GM21423 (cell line): ENCODE measurements at regions not wholly inside any gene's neighbourhood (a gene's known extent, or its start where the extent isn't known, plus 50 kb on each side); places are given as distances from the start of the nearest gene placed in this dataset.
"Not testable (repeated sequence)": the region's sequence is repeated elsewhere in the genome, so short reads cannot be mapped to it uniquely, and the experiment has no call there.

Source experiments
- ATAC-seq: cut with Tn5 transposase; IDR thresholded peaks from one replicate; pipeline ENCODE4 v1.9.1; 2021; ENCODE audit warnings: mild to moderate bottlenecking, moderate library complexity; ENCODE audit not compliant: unreplicated experiment

DNA sequence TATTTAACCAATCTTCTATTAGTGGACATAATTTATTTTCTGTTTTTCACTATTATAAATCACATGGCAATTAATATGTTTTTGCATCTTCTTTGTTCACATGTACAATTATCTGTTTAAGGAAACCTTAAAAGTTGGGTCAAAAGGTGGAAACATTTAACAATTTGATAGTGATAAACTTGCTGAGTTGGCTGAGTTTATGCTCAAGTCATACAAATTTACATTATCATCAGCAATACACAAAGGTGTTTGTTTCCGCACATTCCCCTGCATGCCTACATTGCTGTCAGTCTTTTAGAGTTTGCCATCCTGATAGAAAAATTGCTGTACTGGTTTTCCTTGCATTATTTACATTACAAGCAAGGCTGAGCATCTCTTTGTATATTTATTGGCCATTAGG is 139.5 kb downstream of the KCNRG start:
- ATAC-seq: no peak

DNA sequence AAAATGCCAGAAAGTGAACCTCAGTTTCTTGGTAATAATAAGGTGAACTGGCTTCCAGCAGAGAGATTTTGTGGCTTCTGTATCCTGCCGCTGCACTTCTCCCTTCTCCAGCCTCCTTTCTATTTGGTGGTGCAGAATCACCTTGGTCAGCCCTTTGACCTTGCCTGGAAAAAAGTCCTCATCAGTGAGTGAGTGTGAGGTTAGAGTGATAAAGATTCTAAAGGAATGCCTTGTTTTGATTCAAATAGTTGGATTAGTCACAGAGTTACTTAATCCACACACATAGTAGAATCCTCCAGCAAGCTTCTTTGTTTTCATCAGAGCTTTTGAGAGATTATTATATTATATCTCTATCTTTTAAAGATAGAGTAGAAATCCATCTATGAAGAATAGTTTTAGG is 140.9 kb downstream of the KCNRG start:
- ATAC-seq: no peak

DNA sequence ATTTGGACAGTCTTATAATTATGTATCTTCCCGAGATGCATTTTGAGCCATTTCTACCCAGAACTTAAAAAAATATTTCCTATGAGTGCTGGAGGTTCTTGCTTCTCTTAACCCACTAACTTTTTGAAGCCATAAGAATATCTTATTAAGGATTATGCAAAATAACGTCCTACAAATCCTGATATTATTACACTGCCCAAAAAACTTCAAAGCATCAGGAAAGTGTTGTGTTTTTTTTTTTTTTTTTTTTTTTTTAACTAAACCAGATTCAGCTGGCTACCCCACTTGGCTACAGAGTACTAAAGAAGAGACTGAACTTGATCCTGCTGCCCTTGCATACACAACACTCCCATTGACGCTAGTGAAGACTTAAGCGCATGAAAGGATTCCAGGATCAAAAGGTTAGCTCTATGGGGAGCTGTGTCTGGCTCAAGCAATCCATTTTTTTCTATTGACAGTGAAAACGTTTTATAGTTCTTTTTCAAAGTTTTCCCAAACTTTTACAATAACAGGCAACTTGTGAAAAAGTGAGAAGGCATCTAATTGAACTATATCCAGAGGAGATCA is 141.4 kb downstream of the KCNRG start:
- ATAC-seq: no peak

DNA sequence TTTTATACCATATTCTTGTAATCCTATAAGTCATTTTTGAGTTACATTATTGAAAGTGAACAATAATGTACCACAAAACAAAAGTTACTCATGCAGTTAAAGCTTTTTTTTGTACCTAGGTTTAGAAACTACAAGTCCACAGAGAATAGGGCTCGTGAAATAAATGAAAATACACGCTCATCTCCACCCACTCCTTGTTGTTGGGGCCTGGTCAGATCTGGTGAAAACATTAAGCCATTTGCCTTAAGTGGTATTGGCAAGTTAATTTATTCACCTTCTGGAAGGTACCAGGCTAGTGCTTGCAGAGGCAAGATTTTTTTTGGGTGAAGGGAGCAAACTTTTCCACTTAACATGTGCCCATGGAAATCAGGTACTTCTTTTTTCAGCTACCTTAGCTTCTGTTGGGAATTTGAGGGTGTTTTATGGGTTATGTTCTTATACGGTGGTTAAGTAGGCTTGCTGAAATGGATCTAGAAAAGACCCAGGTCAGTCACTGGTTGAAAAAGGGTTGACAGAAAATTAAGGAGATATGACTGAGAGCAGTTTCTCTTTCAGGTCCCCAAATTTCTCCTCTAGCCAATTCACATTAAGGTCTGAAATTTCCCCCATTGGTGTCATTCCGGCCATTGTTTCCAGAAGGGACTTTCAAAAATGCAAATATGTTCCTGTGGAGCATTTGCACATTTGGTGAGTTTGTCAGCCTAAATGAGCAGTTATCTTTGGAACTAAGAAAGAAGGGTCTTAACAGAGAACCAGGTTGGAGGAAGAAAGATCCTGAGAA is 143.3 kb downstream of the KCNRG start:
- ATAC-seq: no peak

DNA sequence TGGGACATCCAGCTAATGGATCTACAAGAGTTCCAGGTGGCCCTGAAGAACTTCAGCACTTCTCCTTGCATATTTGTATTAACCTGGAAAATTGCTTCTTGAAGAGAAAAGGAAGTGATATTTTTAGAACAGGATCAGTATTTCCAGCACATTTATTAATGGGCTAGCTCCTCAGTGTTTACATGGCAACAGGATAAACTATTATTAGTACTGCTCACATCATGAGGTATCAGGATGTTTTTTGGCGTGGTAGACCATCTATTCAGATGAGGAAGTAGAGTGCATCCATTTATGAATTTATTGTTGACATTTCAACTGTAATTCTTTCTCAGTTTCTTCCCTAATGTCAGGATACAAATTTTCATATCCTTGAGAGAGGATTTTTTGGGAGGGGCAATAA is 144.4 kb downstream of the KCNRG start:
- ATAC-seq: no peak

DNA sequence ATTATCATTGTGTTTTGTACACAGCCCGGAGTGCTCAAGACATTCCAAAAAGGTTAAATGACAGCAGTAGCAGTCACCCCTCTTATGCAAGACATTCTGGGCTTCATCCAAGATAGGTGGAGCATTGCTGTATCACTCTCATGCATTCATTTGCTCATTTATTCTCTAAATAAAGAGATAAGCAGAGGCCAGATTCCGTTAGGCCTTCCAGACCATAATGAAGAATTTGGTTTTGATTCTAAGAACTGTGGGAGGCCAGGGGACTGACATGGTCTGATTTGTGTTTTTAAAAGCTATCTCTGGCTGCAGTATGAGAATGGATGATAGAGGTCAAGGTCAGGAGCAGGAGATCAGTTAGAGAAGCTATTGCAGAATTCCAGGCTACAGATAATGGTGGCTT is 145.8 kb downstream of the KCNRG start:
- no peak for ATAC-seq

DNA sequence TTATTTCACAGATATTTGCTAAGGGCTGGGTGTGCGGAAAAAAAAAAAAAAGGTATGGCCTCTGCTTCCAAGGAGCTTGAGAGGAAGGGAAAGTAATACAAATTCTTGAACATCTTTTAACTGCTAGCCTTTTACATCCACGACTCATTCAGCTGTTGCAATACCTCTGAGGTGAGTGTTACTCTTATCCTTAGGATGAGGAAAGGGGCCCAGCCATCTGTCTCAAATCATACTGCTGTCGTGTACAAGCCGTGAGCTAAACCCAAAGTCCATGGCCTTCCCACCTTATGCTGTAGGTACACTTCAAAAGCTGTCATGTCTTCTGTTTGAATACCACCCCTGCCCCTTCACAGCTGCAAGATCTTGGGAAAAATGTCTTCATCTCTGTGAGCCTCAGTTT is 146.8 kb downstream of the KCNRG start:
- no peak for ATAC-seq

DNA sequence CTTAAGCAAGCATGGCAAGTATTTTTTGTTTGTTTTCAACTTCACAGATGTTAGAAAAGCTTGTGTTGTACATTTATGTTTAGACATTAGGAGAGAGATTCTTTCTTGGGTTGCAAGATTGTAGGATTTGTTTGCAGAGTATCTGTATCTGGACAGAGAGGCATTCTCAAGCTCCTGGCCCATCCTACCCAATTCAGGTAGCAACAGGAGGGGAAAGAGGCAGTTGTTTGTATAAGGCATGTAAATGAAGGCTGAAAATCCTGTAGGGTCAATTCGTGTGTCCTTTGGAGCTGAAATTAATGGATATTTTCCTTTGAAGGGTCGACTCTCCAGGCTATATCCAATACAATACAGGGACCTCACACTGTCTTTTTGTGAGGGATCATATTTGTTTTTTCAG is 147.3 kb downstream of the KCNRG start:
- ATAC-seq: no peak

DNA sequence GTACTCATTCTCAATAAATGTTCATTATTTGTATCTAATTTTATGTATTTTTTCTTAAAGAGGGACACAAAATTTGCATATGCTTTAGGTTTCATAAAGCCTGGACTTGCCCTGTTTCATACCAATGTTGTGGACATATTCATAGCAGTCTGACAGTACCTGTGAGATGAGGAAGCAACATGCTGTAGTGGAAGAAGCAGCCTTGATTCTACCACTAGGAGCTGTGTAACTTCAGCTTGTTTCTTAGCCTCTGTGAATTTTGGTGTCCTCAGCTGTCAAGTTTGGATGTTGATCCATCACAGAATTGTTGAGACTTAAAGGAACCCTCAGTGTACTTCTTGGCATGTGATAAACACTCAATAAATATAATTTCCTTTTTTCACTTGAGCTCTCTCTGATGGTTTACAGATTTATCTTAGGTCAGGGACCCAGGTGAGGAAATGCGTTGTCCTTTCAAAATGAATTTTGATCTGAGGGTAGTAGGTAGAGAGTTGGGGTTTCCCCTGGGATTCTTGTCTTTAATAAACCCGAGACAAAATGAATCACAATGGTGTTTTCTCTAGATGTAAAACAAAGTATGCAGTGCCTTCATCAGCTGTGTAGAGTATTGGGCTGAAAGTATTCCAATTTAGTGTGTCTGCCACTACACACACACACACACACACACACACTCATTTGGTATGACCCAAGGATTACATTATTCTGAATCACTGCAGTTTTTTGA is 152.1 kb downstream of the KCNRG start:
- no peak for ATAC-seq

DNA sequence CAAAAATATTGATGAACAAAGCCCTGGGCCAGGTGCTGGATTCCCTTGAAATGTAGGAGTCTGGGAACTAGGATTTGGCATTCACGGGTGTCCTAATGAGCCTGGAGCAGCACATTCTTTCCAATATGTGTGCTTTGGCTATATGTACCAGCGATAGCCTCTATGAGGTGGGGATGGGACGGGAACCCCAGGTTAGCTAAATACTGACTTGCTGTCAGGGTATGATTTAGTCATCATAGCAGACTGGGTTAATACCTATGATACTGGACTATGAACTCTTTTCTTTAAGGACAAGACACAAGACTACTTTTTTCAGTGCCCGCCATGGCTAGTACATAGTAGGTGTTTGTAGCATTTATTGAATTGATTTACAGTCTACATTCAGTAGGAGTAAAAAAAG is 152.7 kb downstream of the KCNRG start:
- no peak for ATAC-seq

DNA sequence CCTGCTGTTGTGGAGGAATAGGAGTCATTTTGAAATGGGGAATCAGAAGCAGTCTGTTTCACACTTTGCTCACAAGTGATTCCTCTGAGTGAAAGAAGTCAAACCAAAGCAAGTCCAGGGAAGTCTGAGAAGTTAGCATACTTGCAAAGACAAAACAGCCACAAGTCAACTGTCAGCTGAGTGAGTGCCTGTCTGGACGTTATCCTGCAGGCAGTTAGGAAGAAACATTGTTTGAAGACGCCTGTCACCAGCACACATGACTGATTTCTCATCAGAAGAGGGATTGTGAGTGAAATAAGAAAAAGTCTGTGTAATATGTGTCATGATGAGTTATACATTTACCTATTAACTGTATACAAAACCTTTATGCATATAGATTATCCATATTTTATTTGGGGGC is 153.5 kb downstream of the KCNRG start:
- ATAC-seq: no peak

DNA sequence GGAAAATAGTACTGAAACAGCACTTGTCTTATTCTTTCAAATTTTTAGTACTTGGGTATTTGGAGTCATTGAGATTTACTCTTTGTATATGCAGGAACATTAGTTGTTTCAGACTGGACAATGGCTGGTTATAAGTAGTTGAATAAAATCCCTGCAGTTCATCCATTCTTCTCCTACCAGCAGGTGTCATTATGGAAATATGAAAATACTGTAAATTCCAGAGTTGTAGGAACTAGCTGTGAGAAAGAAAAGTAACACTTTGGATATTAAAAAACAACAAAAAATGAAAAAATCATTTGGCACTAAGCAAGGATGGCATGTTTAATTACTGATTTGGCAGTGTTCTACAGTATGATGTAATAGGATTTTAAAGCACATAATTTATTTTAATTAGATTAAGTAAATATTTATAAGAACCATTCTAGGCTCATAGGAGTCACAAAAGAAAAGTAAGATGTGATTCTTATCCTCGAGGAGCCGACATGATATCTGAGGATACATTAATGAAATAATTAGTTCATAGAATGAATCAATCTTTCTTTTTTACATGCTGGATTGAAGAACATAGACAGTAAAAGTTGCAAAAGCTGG is 155.3 kb downstream of the KCNRG start:
- ATAC-seq: no peak

DNA sequence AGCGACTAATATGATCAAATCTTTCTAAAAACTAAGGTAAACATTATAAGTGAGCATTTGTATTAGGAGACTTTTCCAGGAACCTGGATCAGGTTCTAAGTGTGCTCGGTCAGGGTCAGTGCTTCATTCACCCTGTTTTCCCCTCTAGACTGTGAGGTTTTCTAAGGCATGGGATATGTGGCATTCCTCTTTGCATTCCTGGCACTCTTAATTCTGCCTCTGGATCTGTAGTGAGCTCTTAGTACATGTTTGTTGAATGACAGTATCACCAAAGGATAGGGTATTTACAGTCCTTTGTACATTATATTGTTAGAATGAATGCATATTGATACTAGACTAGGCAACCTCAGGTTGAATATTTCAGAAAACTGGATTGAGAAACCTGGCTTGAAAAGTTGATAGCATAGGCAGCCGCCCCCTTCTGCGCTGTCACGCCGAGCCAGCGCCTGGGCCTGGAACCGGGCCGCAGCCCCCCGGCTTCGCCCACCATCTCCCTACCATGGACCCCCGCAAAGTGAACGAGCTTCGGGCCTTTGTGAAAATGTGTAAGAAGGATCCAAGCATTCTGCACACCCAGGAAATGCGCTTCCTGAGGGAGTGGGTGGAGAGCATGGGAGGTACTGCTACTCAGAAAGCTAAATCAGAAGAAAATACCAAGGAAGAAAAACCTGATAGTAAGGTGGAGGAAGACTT is 156.5 kb downstream of the KCNRG start:
- no peak for ATAC-seq

DNA sequence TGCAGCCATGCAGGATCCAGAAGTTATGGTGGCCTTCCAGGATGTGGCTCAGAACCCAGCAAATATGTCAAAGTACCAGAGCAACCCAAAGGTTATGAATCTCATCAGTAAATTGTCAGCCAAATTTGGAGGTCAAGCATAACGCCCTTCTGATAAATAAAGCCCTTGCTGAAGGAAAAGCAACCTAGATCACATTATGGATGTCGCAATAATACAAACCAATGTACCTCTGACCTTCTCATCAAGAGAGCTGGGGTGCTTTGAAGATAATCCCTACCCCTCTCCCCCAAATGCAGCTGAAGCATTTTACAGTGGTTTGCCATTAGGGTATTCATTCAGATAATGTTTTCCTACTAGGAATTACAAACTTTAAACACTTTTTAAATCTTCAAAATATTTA is 157.8 kb downstream of the KCNRG start:
- not testable (repeated sequence) for ATAC-seq

DNA sequence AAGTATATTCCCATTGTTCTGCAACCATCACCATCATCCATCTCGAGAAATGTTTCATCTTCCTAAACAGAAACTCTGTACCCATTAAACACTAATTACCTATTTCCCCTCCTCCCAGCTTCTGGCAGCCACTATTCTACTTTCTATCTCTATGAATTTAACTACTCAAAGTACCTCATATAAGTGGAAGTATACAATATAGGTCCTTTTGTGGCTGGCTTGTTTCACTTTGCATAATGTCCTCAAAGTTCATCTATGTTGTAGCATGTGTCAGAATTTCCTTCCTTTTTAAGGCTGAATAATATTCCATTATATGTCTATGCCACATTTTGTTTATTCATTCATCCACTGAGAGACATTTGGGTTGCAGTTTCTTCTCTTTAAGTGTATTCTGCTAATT is 159.4 kb downstream of the KCNRG start:
- ATAC-seq: no peak

DNA sequence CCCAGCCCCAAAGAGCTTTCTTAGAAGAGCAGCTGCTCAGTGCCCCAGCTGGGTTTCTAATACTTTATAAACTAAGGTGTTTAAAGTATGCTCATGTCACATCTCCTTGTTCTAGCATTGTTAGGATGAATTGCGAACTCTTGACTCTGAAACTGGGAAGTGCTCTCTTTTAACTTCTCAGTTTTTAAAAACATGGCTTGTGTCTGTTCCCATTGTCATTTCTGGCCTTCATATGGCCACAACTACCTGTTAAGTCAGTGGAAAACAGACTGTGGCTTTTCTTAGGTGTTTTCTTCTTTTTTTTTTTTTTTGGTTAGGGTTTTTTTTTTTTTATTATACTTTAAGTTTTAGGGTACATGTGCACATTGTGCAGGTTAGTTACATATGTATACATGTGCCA is 164.7 kb downstream of the KCNRG start:
- ATAC-seq: no peak

DNA sequence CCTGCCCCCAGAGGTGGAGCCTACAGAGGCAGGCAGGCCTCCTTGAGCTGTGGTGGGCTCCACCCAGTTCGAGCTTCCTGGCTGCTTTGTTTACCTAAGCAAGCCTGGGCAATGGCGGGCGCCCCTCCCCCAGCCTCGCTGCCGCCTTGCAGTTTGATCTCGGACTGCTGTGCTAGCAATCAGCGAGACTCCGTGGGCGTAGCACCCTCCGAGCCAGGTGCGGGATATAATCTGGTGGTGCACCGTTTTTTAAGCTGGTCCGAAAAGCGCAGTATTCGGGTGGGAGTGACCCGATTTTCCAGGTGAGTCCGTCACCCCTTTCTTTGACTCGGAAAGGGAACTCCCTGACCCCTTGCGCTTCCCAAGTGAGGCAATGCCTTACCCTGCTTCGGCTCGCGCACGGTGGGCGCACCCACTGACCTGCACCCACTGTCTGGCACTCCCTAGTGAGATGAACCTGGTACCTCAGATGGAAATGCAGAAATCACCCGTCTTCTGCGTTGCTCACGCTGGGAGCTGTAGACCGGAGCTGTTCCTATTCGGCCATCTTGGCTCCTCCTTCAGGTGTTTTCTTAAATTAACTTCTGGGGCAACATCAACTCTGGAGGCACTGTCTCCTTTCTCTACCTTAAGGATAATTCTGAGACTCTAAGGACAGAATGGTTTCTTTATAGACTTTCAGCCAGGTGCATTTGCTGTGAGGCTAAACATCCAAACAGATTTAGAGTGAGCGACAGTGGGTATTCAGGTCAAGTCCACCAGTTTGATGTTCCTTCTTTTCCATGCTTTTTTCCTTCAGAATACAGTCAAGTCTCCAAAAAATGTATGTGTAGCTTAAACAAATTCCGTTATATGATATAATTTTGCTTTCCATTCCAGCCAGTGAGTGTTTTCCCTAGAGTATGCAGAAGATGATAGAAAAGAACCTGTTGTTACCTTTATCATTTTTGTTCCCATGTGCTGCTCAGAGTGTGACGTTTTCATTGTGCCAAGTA is 170.8 kb downstream of the KCNRG start:
- ATAC-seq: not testable (repeated sequence)

DNA sequence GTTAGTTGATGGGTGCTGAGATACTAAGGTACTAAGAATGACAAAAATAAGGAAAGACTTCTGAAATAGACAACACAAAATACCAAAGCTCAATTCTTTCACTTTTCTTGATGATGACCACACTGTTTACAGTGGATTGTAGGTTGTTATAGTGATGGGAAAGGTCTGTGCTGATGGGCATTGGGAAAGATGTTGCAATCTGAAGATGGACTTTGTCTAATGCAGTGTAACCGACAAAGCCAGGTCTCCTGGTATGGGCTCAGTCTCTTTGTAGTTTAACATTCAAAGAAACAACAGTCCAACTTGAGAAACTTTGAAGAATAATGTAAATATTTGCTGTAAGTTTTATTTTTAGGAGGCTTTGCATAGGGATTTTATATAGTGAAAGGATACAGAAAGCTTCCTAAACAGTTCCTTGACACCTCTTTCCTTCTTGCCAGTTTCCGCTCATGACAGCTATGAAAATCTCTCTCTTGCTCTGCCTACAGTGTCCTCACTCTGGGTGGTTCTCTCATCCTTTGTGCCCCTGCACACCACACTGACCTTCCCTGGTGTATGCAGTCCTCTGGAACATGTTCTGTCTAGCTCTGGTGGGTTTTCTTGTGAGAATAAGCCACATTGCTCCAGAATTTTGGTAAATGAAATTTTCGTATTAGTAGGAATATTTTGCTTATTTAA is 172.2 kb downstream of the KCNRG start:
- no peak for ATAC-seq

DNA sequence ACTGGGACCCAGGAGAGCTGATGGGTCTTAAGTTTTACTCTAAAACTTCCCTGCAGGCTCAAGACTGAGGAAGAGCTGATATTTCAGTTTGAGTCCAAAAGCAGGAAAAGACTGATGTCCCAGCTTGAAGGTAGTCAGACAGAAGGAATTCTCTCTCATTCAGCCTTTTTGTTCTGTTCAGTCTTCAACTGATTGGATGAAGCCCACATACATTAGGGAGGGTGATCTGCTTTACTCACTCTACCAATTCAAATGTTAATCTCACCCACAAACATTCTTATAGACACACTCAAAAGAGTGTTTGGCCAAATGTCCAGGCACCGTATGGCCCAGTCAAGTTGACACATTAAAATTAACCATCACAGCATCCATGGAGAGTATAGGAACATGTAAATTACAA is 173.5 kb downstream of the KCNRG start:
- ATAC-seq: no peak

DNA sequence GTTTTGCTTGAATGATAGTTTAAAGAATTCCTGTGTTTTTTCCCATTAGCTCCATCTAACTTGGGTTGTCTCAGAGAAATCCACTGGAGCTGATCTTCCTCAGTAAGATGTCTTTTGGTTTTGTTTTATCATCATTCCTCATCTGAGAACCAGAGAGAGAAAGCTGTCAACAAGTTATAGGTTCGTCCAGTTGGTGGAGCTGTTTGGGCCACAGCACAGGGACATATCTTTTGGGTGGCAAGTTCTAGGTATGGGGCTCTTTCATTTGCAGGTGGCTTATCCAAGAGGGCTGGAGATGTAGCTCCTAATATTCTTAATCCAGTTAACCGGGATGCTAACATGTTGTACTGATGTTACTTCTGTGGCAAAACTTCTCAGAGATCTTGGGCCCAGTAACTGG is 174.2 kb downstream of the KCNRG start:
- ATAC-seq: no peak
